ENCODE measurements at regions not wholly inside any gene's neighbourhood (a gene's known extent, or its start where the extent isn't known, plus 50 kb on each side); places are given as distances from the start of the nearest gene placed in this dataset.

GRCh38 chr12:107544937-107545336 is 140.7 kb upstream of the PWP1 start:
- FAIRE-seq (no peak), DNase-seq (no peak)
- Histone ChIP-seq H3K4me3 (ENCODE audit: low read depth in 1 of 3, low read length in 3 of 3) (no peak overlapping the region), H3K9me3 (ENCODE audit: control insufficient read depth in 2 of 2, insufficient read depth in 1 of 2, low read depth in 1 of 2, low read length in 1 of 2) (peaks cover 0 to 4% of the 10 kb centered on the region in 2 donors), H3K27me3 (ENCODE audit: control insufficient read depth in 3 of 3, insufficient read depth in 3 of 3, low read length in 3 of 3) (no peaks in the 10 kb centered on the region), H3K27ac (ENCODE audit: low read depth in 1 of 3, low read length in 2 of 3) (no peak overlapping the region), H3K4me1 (ENCODE audit: control insufficient read depth in 3 of 3, insufficient read depth in 2 of 3, low read depth in 1 of 3, low read length in 2 of 3) (peaks cover 0 to 8% (median under 1%) of the 10 kb centered on the region in 3 donors), H3K36me3 (ENCODE audit: control insufficient read depth in 3 of 3, insufficient read depth in 2 of 3, low read depth in 1 of 3, low read length in 3 of 3) (no peaks in the 10 kb centered on the region)
- WGBS, 3 donors, result 71 to 92% (median 82%) methylated on average over 2 of the region's 2 CpGs

GRCh38 chr12:107545737-107546353 is 139.8 kb upstream of the PWP1 start:
- no peak for FAIRE-seq

DNA sequence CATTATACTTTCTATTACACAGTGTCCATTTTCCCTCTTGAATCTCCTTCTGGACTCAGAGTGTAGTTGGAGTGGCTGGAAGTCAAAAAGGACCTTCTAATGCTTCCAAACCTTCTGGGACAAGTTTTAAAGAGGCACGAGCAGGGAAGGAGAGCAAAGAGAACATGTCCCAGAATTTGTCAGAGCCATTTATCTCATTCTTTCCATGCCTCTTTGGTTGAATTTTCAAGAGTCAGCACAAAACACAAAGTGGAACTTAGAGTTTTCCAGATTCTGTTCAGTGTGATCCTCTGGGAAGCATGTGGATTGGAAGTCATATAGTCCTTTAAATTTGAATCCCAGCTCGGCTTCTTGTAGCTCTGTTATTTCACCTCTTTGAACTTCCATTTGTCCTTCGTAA is 138.2 kb upstream of the PWP1 start:
- peaks cover 0 to 11% (median 6%) of the 10 kb centered on the region in 3 donors for H3K4me1 ChIP-seq (ENCODE audit: control insufficient read depth in 3 of 3, insufficient read depth in 2 of 3, low read depth in 1 of 3, low read length in 2 of 3)
- no peak for DNase-seq
- no peak overlapping the region for H3K27ac ChIP-seq (ENCODE audit: low read depth in 1 of 3, low read length in 2 of 3)
- 84 to 92% (median 87%) methylated on average over 3 of the region's 3 CpGs for WGBS, 3 donors
- H3K9me3 ChIP-seq (ENCODE audit: control insufficient read depth in 2 of 2, insufficient read depth in 1 of 2, low read depth in 1 of 2, low read length in 1 of 2), result peaks cover 0 to 17% of the 10 kb centered on the region in 2 donors
- no peaks in the 10 kb centered on the region for H3K27me3 ChIP-seq (ENCODE audit: control insufficient read depth in 3 of 3, insufficient read depth in 3 of 3, low read length in 3 of 3)
- no peak overlapping the region for H3K4me3 ChIP-seq (ENCODE audit: low read depth in 1 of 3, low read length in 3 of 3)
- no peaks in the 10 kb centered on the region for H3K36me3 ChIP-seq (ENCODE audit: control insufficient read depth in 3 of 3, insufficient read depth in 2 of 3, low read depth in 1 of 3, low read length in 3 of 3)
- FAIRE-seq, result no peak

More at GRCh38 chr12:107545737-107546353, 139.8 kb upstream of the PWP1 start:
- H3K27ac ChIP-seq (ENCODE audit: low read depth in 1 of 3, low read length in 2 of 3), result no peak overlapping the region
- no peak overlapping the region for H3K4me3 ChIP-seq (ENCODE audit: low read depth in 1 of 3, low read length in 3 of 3)
- no peaks in the 10 kb centered on the region for H3K36me3 ChIP-seq (ENCODE audit: control insufficient read depth in 3 of 3, insufficient read depth in 2 of 3, low read depth in 1 of 3, low read length in 3 of 3)
- 59 to 83% (median 78%) methylated on average over 6 of the region's 6 CpGs for WGBS, 3 donors
- no peaks in the 10 kb centered on the region for H3K27me3 ChIP-seq (ENCODE audit: control insufficient read depth in 3 of 3, insufficient read depth in 3 of 3, low read length in 3 of 3)
- H3K9me3 ChIP-seq (ENCODE audit: control insufficient read depth in 2 of 2, insufficient read depth in 1 of 2, low read depth in 1 of 2, low read length in 1 of 2), result peaks cover 0 to 11% of the 10 kb centered on the region in 2 donors
- no peak for DNase-seq
- H3K4me1 ChIP-seq (ENCODE audit: control insufficient read depth in 3 of 3, insufficient read depth in 2 of 3, low read depth in 1 of 3, low read length in 2 of 3), result peaks cover 0 to 11% (median 4%) of the 10 kb centered on the region in 3 donors

GRCh38 chr12:107549651-107550480 is 135.7 kb upstream of the PWP1 start:
- DNase-seq, result peak; percentile 94 to 97

GRCh38 chr12:107551434-107551833 is 134.2 kb upstream of the PWP1 start:
- no peak overlapping the region for H3K4me3 ChIP-seq (ENCODE audit: low read depth in 1 of 3, low read length in 3 of 3)
- FAIRE-seq, result no peak
- peak in 1 of 2 donors; percentile 47 for DNase-seq
- H3K27me3 ChIP-seq (ENCODE audit: control insufficient read depth in 3 of 3, insufficient read depth in 3 of 3, low read length in 3 of 3), result no peaks in the 10 kb centered on the region
- H3K9me3 ChIP-seq (ENCODE audit: control insufficient read depth in 2 of 2, insufficient read depth in 1 of 2, low read depth in 1 of 2, low read length in 1 of 2), result peaks cover 0 to 17% of the 10 kb centered on the region in 2 donors
- H3K4me1 ChIP-seq (ENCODE audit: control insufficient read depth in 3 of 3, insufficient read depth in 2 of 3, low read depth in 1 of 3, low read length in 2 of 3), result peaks cover 0 to 11% (median 6%) of the 10 kb centered on the region in 3 donors
- H3K36me3 ChIP-seq (ENCODE audit: control insufficient read depth in 3 of 3, insufficient read depth in 2 of 3, low read depth in 1 of 3, low read length in 3 of 3), result no peaks in the 10 kb centered on the region
- peak overlapping the region in 2 of 3 donors; percentile 19 to 45 for H3K27ac ChIP-seq (ENCODE audit: low read depth in 1 of 3, low read length in 2 of 3)

More at GRCh38 chr12:107549651-107550480, 135.7 kb upstream of the PWP1 start:
- peak overlapping the region; percentile 67 to 90 (median 73) for H3K27ac ChIP-seq (ENCODE audit: low read depth in 1 of 3, low read length in 2 of 3)
- H3K36me3 ChIP-seq (ENCODE audit: control insufficient read depth in 3 of 3, insufficient read depth in 2 of 3, low read depth in 1 of 3, low read length in 3 of 3), result no peaks in the 10 kb centered on the region
- no peak overlapping the region for H3K4me3 ChIP-seq (ENCODE audit: low read depth in 1 of 3, low read length in 3 of 3)
- peaks cover 0 to 17% of the 10 kb centered on the region in 2 donors for H3K9me3 ChIP-seq (ENCODE audit: control insufficient read depth in 2 of 2, insufficient read depth in 1 of 2, low read depth in 1 of 2, low read length in 1 of 2)
- H3K27me3 ChIP-seq (ENCODE audit: control insufficient read depth in 3 of 3, insufficient read depth in 3 of 3, low read length in 3 of 3), result no peaks in the 10 kb centered on the region
- H3K4me1 ChIP-seq (ENCODE audit: control insufficient read depth in 3 of 3, insufficient read depth in 2 of 3, low read depth in 1 of 3, low read length in 2 of 3), result peaks cover 0 to 11% (median 6%) of the 10 kb centered on the region in 3 donors
- WGBS, 3 donors, result 53 to 76% (median 55%) methylated on average over 4 of the region's 4 CpGs
- no peak for FAIRE-seq

GRCh38 chr12:107552263-107552662 is 133.3 kb upstream of the PWP1 start:
- Histone ChIP-seq H3K36me3 (ENCODE audit: control insufficient read depth in 3 of 3, insufficient read depth in 2 of 3, low read depth in 1 of 3, low read length in 3 of 3) (no peaks in the 10 kb centered on the region), H3K27ac (ENCODE audit: low read depth in 1 of 3, low read length in 2 of 3) (no peak overlapping the region), H3K27me3 (ENCODE audit: control insufficient read depth in 3 of 3, insufficient read depth in 3 of 3, low read length in 3 of 3) (no peaks in the 10 kb centered on the region), H3K9me3 (ENCODE audit: control insufficient read depth in 2 of 2, insufficient read depth in 1 of 2, low read depth in 1 of 2, low read length in 1 of 2) (peaks cover 0 to 17% of the 10 kb centered on the region in 2 donors), H3K4me1 (ENCODE audit: control insufficient read depth in 3 of 3, insufficient read depth in 2 of 3, low read depth in 1 of 3, low read length in 2 of 3) (peaks cover 0 to 11% (median 6%) of the 10 kb centered on the region in 3 donors), H3K4me3 (ENCODE audit: low read depth in 1 of 3, low read length in 3 of 3) (no peak overlapping the region)
- DNase-seq (no peak), FAIRE-seq (no peak)
- 83 to 93% (median 86%) methylated on average over 4 of the region's 4 CpGs for WGBS, 3 donors

- 77 to 86% (median 79%) methylated on average over 4 of the region's 4 CpGs for WGBS, 3 donors
- Histone ChIP-seq H3K4me3 (ENCODE audit: low read depth in 1 of 3, low read length in 3 of 3) (no peak overlapping the region), H3K4me1 (ENCODE audit: control insufficient read depth in 3 of 3, insufficient read depth in 2 of 3, low read depth in 1 of 3, low read length in 2 of 3) (peaks cover 0 to 6% (median 5%) of the 10 kb centered on the region in 3 donors), H3K36me3 (ENCODE audit: control insufficient read depth in 3 of 3, insufficient read depth in 2 of 3, low read depth in 1 of 3, low read length in 3 of 3) (no peaks in the 10 kb centered on the region), H3K9me3 (ENCODE audit: control insufficient read depth in 2 of 2, insufficient read depth in 1 of 2, low read depth in 1 of 2, low read length in 1 of 2) (peaks cover 0 to 15% of the 10 kb centered on the region in 2 donors), H3K27ac (ENCODE audit: low read depth in 1 of 3, low read length in 2 of 3) (no peak overlapping the region), H3K27me3 (ENCODE audit: control insufficient read depth in 3 of 3, insufficient read depth in 3 of 3, low read length in 3 of 3) (no peaks in the 10 kb centered on the region)
- DNase-seq (no peak), FAIRE-seq (no peak)
These were observed 132.3 kb upstream of the PWP1 start for GRCh38 chr12:107553211-107553765.

DNA sequence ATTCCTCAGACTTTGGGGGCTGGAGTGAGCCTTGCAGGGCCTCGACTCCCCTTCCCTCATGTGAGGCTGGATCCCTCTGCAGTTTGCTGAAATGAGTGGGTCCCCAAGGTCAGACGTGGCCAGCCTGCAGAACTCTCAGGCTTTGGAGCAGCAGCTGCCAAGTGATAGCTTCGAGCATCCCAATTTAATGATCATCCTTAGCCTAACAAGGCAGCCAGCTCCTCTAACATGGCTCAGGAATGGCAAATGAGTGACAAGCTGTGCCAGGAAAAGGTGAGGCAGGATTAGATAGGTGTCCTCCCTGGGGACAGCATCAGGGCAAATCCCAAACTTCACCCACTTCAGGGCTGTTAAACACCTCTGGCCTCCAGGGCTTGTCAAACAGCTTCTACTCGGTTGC is 130.7 kb upstream of the PWP1 start:
- no peaks in the 10 kb centered on the region for H3K27me3 ChIP-seq (ENCODE audit: control insufficient read depth in 3 of 3, insufficient read depth in 3 of 3, low read length in 3 of 3)
- FAIRE-seq (no peak), DNase-seq (no peak)
- peaks cover 0 to 13% of the 10 kb centered on the region in 2 donors for H3K9me3 ChIP-seq (ENCODE audit: control insufficient read depth in 2 of 2, insufficient read depth in 1 of 2, low read depth in 1 of 2, low read length in 1 of 2)
- no peak overlapping the region for H3K4me3 ChIP-seq (ENCODE audit: low read depth in 1 of 3, low read length in 3 of 3)
- WGBS, 3 donors, result 56 to 69% (median 65%) methylated on average over 4 of the region's 4 CpGs
- H3K27ac ChIP-seq (ENCODE audit: low read depth in 1 of 3, low read length in 2 of 3), result no peak overlapping the region
- H3K4me1 ChIP-seq (ENCODE audit: control insufficient read depth in 3 of 3, insufficient read depth in 2 of 3, low read depth in 1 of 3, low read length in 2 of 3), result peaks cover 0 to 9% (median 6%) of the 10 kb centered on the region in 3 donors
- no peaks in the 10 kb centered on the region for H3K36me3 ChIP-seq (ENCODE audit: control insufficient read depth in 3 of 3, insufficient read depth in 2 of 3, low read depth in 1 of 3, low read length in 3 of 3)

Measured in small intestine (tissue), 7 donors.